GM18519 (cell line): ENCODE measurements at regions not wholly inside any gene's neighbourhood (a gene's known extent, or its start where the extent isn't known, plus 50 kb on each side); places are given as distances from the start of the nearest gene placed in this dataset.

Experiments
- ATAC-seq: cut with Tn5 transposase; IDR thresholded peaks from one replicate; pipeline ENCODE4 v1.9.1; 2021; ENCODE audit warnings: mild to moderate bottlenecking, moderate library complexity; ENCODE audit not compliant: unreplicated experiment, low FRiP score

- ATAC-seq, result no peak
Observed at GRCh38 chr4:175125410-175126068, 207.4 kb downstream of the ADAM29 start.

- ATAC-seq, result no peak
Observed at GRCh38 chr4:175127314-175127713, 209.2 kb downstream of the ADAM29 start.

GRCh38 chr4:175129797-175130196 lies 211.6 kb downstream of the ADAM29 start:
- ATAC-seq, result no peak

GRCh38 chr4:175139205-175139604 lies 221.0 kb downstream of the ADAM29 start:
- ATAC-seq, result no peak

- ATAC-seq, result no peak
Observed at GRCh38 chr4:175143116-175143515, 225.0 kb downstream of the ADAM29 start.

DNA sequence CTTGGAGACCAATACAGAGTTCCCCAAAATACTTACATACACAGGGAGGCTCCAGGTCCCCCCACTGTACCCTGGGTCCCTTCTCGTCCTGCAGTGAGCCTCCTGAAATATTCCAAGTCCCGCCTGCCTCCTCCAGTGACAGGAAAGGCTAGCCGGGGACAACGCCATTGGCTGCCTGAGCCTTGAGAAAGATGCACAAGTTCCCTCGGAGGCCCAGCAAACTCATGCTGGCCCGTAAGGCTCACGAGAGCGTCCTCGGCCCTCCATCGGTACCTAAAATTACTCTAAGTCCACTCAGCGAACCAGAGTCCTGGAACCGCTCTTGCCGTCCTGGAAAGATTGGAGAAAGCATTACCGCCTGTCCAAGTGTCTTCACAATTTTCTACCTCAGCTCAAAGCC lies 228.6 kb downstream of the ADAM29 start:
- ATAC-seq, result no peak

GRCh38 chr4:175147233-175147632 lies 229.1 kb downstream of the ADAM29 start:
- no peak for ATAC-seq

GRCh38 chr4:175166020-175166419 lies 247.9 kb downstream of the ADAM29 start:
- no peak for ATAC-seq

GRCh38 chr4:175176710-175177109 lies 258.6 kb downstream of the ADAM29 start:
- ATAC-seq, result no peak

- ATAC-seq, result no peak
Observed at GRCh38 chr4:175190654-175191053, 272.5 kb downstream of the ADAM29 start.

- no peak for ATAC-seq
Observed at GRCh38 chr4:175198056-175198455, 279.9 kb downstream of the ADAM29 start.

DNA sequence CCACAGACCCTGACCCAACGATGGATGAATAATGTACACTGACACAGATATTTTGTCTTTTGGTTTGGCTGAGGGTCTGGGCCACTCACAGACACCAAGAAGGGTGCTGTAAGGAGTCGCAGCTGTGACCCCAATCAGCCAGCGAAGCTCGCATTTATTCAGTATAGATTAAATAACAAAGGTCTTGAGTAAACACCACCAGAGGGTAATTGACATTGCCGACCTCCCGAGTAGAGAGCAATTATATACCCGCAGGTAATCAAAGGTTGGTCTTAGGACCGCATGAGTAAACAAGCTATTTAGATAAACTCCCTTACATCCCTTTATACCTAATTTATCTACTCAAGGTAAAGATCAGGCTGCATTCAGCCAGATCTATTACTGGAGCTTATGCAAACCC lies 297.1 kb downstream of the ADAM29 start:
- no peak for ATAC-seq

- no peak for ATAC-seq
Observed at GRCh38 chr4:175215657-175216056, 297.5 kb downstream of the ADAM29 start.

GRCh38 chr4:175229154-175229553 lies 311.0 kb downstream of the ADAM29 start:
- ATAC-seq, result no peak

DNA sequence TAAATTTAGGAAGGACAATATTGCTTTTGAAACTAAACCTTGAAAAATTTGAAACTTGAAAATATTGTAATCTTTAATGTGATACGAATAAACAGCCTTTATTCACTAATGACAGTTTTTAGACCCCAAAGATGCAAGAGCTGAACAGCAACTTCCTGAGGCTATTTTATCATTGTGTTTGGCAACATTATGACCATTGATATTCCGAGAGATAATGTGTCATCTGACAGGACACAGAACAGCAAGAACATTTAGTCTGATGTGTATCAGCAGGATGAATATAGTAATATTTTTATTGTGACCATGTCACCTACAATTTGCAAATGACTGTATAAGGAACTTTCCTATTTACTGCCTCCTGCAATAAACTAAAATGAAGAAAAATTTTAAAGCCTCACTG lies 316.0 kb downstream of the ADAM29 start:
- no peak for ATAC-seq

GRCh38 chr4:175238827-175239517 lies 320.8 kb downstream of the ADAM29 start:
- ATAC-seq, result no peak

GRCh38 chr4:175246941-175247340 lies 328.8 kb downstream of the ADAM29 start:
- no peak for ATAC-seq

DNA sequence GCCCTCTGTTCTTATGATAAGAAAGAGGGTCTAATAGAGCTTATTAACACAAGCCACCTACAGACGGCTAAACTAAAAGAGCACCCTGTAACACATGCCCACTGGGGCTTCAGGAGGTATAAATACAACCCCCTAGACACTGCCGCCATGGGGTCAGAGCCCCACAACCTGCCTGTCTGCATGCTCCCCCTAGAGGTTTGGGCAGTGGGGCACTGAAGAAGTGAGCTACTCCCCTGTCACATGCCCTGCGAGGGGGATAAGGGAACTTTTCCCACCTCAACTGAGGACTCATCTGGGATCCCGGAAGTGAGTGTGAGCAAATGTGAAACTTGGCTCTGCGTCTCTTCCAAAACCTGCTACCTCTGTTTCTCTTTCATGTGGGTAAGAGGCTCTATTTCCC lies 334.5 kb downstream of the ADAM29 start:
- ATAC-seq, result no peak

- no peak for ATAC-seq
Observed at GRCh38 chr4:175253184-175253902, 335.2 kb downstream of the ADAM29 start.

GRCh38 chr4:175263537-175263936 lies 345.4 kb downstream of the ADAM29 start:
- ATAC-seq, result no peak

- no peak for ATAC-seq
Observed at GRCh38 chr4:175271010-175271630, 353.0 kb downstream of the ADAM29 start.
